GM23338 (cell line): ENCODE measurements at regions not wholly inside any gene's neighbourhood (a gene's known extent, or its start where the extent isn't known, plus 50 kb on each side); places are given as distances from the start of the nearest gene placed in this dataset.

Experiments
- ATAC-seq: fragments of 200-7000 bp; cut with Tn5 transposase; 3 replicates; pipeline ENCODE4 v1.9.1; 2020
- DNase-seq: peaks from one replicate; pipeline ENCODE4 v3.0.0-alpha.2; 2015; ENCODE audit warnings: low spot score
- H2AFZ ChIP-seq: fragments of 200-600 bp; sonication (generic); 2 replicates; pipeline ENCODE4 v1.8.0; 2016; ENCODE audit warnings: antibody characterized with exemption, mild to moderate bottlenecking, moderate library complexity
- H3F3A ChIP-seq: fragments of 200-600 bp; sonication (generic); replicated peaks from 2 replicates; pipeline ENCODE4 v1.8.0; 2017; ENCODE audit warnings: antibody characterized with exemption, mixed run types, low read depth
- H3K27ac ChIP-seq: fragments of 200-600 bp; sonication (generic); 2 replicates; pipeline ENCODE4 v1.6.1; 2016; ENCODE audit warnings: low read depth
- H3K27me3 ChIP-seq: fragments of 200-600 bp; sonication (generic); 2 replicates; pipeline ENCODE4 v1.8.0; 2016; ENCODE audit warnings: mild to moderate bottlenecking, mixed run types, moderate library complexity; ENCODE audit not compliant: insufficient read depth
- H3K36me3 ChIP-seq: fragments of 200-600 bp; sonication (generic); 2 replicates; pipeline ENCODE4 v1.8.0; 2016; ENCODE audit warnings: mild to moderate bottlenecking; ENCODE audit not compliant: insufficient read depth
- H3K4me1 ChIP-seq: fragments of 200-600 bp; sonication (generic); 2 replicates; pipeline ENCODE4 v1.8.0; 2016; ENCODE audit warnings: mild to moderate bottlenecking, moderate library complexity; ENCODE audit not compliant: insufficient read depth
- H3K4me2 ChIP-seq: fragments of 200-600 bp; sonication (generic); 2 replicates; pipeline ENCODE4 v1.7.1; 2017; ENCODE audit warnings: mixed run types
- H3K4me3 ChIP-seq: fragments of 200-600 bp; sonication (generic); 2 replicates; pipeline ENCODE4 v1.6.1; 2016; ENCODE audit warnings: mixed run types
- H3K79me2 ChIP-seq: fragments of 200-600 bp; sonication (generic); replicated peaks from 2 replicates; pipeline ENCODE4 v1.8.0; 2017; ENCODE audit warnings: mild to moderate bottlenecking; ENCODE audit not compliant: insufficient read depth
- H3K9me2 ChIP-seq: fragments of 200-600 bp; sonication (generic); 2 replicates; pipeline ENCODE4 v1.8.0; 2017; ENCODE audit not compliant: insufficient read depth
- H4K20me1 ChIP-seq: fragments of 200-600 bp; sonication (generic); replicated peaks from 2 replicates; pipeline ENCODE4 v1.8.0; 2017; ENCODE audit warnings: mild to moderate bottlenecking; ENCODE audit not compliant: insufficient read depth
- H3K27ac Mint-ChIP-seq: 2 replicates; pipeline ENCODE4 v1.8.0; 2020; ENCODE audit warnings: inconsistent platforms, mild to moderate bottlenecking, moderate library complexity, mixed read lengths
- H3K27me3 Mint-ChIP-seq: 3 replicates; pipeline ENCODE4 v1.8.0; 2022; ENCODE audit warnings: low read depth, mild to moderate bottlenecking, moderate library complexity, mixed read lengths, inconsistent platforms; ENCODE audit not compliant: insufficient read depth, poor library complexity
- H3K36me3 Mint-ChIP-seq: 3 replicates; pipeline ENCODE4 v1.8.0; 2021; ENCODE audit warnings: low read depth, mild to moderate bottlenecking, inconsistent platforms, moderate library complexity, mixed read lengths
- H3K4me1 Mint-ChIP-seq: 3 replicates; pipeline ENCODE4 v1.8.0; 2020; ENCODE audit warnings: mild to moderate bottlenecking, inconsistent platforms, mixed read lengths
- H3K4me3 Mint-ChIP-seq: 3 replicates; pipeline ENCODE4 v1.8.0; 2021; ENCODE audit warnings: moderate library complexity, mild to moderate bottlenecking, inconsistent platforms, mixed read lengths
- H3K9me3 Mint-ChIP-seq: 3 replicates; pipeline ENCODE4 v1.8.0; 2020; ENCODE audit warnings: moderate library complexity, mild to moderate bottlenecking, inconsistent platforms, mixed read lengths
- CREB1 ChIP-seq: fragments of 250-450 bp; sonication (Bioruptor Pico); IDR thresholded peaks from 2 replicates; pipeline ENCODE4 v1.5.0; 2020; ENCODE audit warnings: low read depth, mild to moderate bottlenecking, moderate library complexity
- EZH2 ChIP-seq: fragments of 200-600 bp; sonication (generic); IDR thresholded peaks from one replicate; pipeline ENCODE4 v1.8.0; 2017; ENCODE audit warnings: antibody characterized with exemption, mild to moderate bottlenecking, low read depth; ENCODE audit not compliant: unreplicated experiment
- JUNB ChIP-seq: IDR thresholded peaks from one replicate; pipeline ENCODE4 v1.6.1; 2016; ENCODE audit warnings: antibody characterized with exemption; ENCODE audit not compliant: unreplicated experiment
- STAT1 ChIP-seq: IDR thresholded peaks from one replicate; pipeline ENCODE4 v1.6.1; 2016; ENCODE audit warnings: antibody characterized with exemption; ENCODE audit not compliant: unreplicated experiment
- ZNF331 ChIP-seq: fragments of 250-450 bp; sonication (Bioruptor Pico); IDR thresholded peaks from 2 replicates; pipeline ENCODE4 v1.5.0; 2020; ENCODE audit warnings: low read depth, mild to moderate bottlenecking, moderate library complexity
- TF ChIP-seq, protein P1 (sequence below): IDR thresholded peaks from one replicate; pipeline ENCODE4 v1.6.1; 2018; ENCODE audit warnings: antibody characterized with exemption; ENCODE audit not compliant: unreplicated experiment
- TF ChIP-seq, protein P2 (sequence below), 2 experiments: fragments of 200-600 bp in 1 of 2; sonication (generic) in 1 of 2; conservative IDR thresholded peaks; 2 replicates each; pipeline versions ENCODE4 v1.5.1 to v1.6.1; 2016 to 2017; ENCODE audit warnings: antibody characterized with exemption in 2 of 2, low read depth in 2 of 2, mild to moderate bottlenecking in 2 of 2, moderate library complexity in 1 of 2
- TF ChIP-seq, protein P3 (sequence below): IDR thresholded peaks from 2 replicates; pipeline ENCODE4 v1.6.1; 2016; ENCODE audit warnings: antibody characterized with exemption
- TF ChIP-seq, protein P4 (sequence below): fragments of 250-450 bp; sonication (Bioruptor Pico); IDR thresholded peaks from 2 replicates; pipeline ENCODE4 v1.5.0; 2020; ENCODE audit warnings: mild to moderate bottlenecking, moderate library complexity

DNA sequence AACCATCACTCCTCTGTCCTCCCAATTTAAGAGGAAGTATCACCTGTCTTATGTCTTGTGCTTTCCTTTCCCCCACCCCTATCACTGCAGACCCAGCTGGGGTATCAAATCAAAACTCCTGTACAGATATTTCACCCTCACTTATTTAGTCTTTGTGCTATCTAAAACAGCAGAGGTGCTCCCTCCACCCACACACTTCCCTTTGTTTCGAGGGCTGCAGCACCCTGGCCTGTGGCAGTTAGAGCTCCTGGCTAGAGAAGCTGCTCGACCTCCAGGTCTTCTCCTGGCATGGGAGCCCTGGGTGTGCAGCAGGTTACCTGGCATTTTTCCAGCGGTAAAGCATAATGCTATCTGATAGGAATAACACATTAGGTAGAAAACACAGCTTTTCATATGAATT, 181.4 kb upstream of the BCL6 start (continued):
- TF ChIP-seq EZH2 (no peak), ZNF331 (CRISPR knock-in tag) (no peak), JUNB (no peak), CREB1 (CRISPR knock-in tag) (no peak)
- TF ChIP-seq, protein P1, sequence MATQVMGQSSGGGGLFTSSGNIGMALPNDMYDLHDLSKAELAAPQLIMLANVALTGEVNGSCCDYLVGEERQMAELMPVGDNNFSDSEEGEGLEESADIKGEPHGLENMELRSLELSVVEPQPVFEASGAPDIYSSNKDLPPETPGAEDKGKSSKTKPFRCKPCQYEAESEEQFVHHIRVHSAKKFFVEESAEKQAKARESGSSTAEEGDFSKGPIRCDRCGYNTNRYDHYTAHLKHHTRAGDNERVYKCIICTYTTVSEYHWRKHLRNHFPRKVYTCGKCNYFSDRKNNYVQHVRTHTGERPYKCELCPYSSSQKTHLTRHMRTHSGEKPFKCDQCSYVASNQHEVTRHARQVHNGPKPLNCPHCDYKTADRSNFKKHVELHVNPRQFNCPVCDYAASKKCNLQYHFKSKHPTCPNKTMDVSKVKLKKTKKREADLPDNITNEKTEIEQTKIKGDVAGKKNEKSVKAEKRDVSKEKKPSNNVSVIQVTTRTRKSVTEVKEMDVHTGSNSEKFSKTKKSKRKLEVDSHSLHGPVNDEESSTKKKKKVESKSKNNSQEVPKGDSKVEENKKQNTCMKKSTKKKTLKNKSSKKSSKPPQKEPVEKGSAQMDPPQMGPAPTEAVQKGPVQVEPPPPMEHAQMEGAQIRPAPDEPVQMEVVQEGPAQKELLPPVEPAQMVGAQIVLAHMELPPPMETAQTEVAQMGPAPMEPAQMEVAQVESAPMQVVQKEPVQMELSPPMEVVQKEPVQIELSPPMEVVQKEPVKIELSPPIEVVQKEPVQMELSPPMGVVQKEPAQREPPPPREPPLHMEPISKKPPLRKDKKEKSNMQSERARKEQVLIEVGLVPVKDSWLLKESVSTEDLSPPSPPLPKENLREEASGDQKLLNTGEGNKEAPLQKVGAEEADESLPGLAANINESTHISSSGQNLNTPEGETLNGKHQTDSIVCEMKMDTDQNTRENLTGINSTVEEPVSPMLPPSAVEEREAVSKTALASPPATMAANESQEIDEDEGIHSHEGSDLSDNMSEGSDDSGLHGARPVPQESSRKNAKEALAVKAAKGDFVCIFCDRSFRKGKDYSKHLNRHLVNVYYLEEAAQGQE, result no peak
- TF ChIP-seq, protein P2, sequence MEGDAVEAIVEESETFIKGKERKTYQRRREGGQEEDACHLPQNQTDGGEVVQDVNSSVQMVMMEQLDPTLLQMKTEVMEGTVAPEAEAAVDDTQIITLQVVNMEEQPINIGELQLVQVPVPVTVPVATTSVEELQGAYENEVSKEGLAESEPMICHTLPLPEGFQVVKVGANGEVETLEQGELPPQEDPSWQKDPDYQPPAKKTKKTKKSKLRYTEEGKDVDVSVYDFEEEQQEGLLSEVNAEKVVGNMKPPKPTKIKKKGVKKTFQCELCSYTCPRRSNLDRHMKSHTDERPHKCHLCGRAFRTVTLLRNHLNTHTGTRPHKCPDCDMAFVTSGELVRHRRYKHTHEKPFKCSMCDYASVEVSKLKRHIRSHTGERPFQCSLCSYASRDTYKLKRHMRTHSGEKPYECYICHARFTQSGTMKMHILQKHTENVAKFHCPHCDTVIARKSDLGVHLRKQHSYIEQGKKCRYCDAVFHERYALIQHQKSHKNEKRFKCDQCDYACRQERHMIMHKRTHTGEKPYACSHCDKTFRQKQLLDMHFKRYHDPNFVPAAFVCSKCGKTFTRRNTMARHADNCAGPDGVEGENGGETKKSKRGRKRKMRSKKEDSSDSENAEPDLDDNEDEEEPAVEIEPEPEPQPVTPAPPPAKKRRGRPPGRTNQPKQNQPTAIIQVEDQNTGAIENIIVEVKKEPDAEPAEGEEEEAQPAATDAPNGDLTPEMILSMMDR (conservative IDR thresholded peaks at IDR 0.05; ENCODE audit: low read depth in 2 of 2), result no peak
- TF ChIP-seq, protein P3, sequence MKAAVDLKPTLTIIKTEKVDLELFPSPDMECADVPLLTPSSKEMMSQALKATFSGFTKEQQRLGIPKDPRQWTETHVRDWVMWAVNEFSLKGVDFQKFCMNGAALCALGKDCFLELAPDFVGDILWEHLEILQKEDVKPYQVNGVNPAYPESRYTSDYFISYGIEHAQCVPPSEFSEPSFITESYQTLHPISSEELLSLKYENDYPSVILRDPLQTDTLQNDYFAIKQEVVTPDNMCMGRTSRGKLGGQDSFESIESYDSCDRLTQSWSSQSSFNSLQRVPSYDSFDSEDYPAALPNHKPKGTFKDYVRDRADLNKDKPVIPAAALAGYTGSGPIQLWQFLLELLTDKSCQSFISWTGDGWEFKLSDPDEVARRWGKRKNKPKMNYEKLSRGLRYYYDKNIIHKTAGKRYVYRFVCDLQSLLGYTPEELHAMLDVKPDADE, result no peak

DNA sequence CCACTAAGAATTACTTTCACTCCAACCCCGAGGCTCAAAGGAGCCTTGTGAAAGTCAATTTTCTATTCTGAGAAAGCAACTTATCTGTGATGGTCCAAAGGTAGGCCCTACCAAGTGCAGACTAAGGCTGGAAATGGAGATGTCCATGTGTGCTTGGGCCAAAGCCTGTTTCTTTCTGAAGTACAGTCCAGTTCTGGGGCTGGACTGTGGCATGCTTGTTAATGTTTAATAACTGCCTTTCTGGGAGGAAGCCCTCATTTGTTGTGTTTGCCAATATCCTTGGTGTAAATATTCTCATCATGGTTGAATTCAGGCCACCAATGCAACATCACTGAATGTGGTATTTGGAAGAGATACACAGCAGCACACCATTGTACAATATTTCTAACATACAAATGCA, 182.3 kb upstream of the BCL6 start:
- peaks cover 17% of the 10 kb centered on the region; the same call in 2 of the 3 replicates for H3K36me3 Mint-ChIP-seq
- Histone ChIP-seq H3K79me2 (no peaks in the 10 kb centered on the region), H3F3A (no peaks in the 10 kb centered on the region), H3K4me1 (no peaks in the 10 kb centered on the region), H2AFZ (no peak overlapping the region), H3K4me2 (no peak overlapping the region), H4K20me1 (no peaks in the 10 kb centered on the region), H3K4me3 (no peak overlapping the region), H3K27ac (no peak overlapping the region), H3K36me3 (peaks cover 8% of the 10 kb centered on the region; the same call in 1 of the 2 replicates), H3K27me3 (no peaks in the 10 kb centered on the region), H3K9me2 (peaks cover 3% of the 10 kb centered on the region)
- no peaks in the 10 kb centered on the region for H3K4me1 Mint-ChIP-seq
- DNase-seq (no peak), ATAC-seq (no peak)
- no peaks in the 10 kb centered on the region for H3K27me3 Mint-ChIP-seq
- no peak overlapping the region for H3K27ac Mint-ChIP-seq
- H3K9me3 Mint-ChIP-seq, result peaks cover 17% of the 10 kb centered on the region
- no peak overlapping the region for H3K4me3 Mint-ChIP-seq
- TF ChIP-seq, protein P3, result no peak
- TF ChIP-seq CREB1 (CRISPR knock-in tag), result no peak
- TF ChIP-seq, protein P4, sequence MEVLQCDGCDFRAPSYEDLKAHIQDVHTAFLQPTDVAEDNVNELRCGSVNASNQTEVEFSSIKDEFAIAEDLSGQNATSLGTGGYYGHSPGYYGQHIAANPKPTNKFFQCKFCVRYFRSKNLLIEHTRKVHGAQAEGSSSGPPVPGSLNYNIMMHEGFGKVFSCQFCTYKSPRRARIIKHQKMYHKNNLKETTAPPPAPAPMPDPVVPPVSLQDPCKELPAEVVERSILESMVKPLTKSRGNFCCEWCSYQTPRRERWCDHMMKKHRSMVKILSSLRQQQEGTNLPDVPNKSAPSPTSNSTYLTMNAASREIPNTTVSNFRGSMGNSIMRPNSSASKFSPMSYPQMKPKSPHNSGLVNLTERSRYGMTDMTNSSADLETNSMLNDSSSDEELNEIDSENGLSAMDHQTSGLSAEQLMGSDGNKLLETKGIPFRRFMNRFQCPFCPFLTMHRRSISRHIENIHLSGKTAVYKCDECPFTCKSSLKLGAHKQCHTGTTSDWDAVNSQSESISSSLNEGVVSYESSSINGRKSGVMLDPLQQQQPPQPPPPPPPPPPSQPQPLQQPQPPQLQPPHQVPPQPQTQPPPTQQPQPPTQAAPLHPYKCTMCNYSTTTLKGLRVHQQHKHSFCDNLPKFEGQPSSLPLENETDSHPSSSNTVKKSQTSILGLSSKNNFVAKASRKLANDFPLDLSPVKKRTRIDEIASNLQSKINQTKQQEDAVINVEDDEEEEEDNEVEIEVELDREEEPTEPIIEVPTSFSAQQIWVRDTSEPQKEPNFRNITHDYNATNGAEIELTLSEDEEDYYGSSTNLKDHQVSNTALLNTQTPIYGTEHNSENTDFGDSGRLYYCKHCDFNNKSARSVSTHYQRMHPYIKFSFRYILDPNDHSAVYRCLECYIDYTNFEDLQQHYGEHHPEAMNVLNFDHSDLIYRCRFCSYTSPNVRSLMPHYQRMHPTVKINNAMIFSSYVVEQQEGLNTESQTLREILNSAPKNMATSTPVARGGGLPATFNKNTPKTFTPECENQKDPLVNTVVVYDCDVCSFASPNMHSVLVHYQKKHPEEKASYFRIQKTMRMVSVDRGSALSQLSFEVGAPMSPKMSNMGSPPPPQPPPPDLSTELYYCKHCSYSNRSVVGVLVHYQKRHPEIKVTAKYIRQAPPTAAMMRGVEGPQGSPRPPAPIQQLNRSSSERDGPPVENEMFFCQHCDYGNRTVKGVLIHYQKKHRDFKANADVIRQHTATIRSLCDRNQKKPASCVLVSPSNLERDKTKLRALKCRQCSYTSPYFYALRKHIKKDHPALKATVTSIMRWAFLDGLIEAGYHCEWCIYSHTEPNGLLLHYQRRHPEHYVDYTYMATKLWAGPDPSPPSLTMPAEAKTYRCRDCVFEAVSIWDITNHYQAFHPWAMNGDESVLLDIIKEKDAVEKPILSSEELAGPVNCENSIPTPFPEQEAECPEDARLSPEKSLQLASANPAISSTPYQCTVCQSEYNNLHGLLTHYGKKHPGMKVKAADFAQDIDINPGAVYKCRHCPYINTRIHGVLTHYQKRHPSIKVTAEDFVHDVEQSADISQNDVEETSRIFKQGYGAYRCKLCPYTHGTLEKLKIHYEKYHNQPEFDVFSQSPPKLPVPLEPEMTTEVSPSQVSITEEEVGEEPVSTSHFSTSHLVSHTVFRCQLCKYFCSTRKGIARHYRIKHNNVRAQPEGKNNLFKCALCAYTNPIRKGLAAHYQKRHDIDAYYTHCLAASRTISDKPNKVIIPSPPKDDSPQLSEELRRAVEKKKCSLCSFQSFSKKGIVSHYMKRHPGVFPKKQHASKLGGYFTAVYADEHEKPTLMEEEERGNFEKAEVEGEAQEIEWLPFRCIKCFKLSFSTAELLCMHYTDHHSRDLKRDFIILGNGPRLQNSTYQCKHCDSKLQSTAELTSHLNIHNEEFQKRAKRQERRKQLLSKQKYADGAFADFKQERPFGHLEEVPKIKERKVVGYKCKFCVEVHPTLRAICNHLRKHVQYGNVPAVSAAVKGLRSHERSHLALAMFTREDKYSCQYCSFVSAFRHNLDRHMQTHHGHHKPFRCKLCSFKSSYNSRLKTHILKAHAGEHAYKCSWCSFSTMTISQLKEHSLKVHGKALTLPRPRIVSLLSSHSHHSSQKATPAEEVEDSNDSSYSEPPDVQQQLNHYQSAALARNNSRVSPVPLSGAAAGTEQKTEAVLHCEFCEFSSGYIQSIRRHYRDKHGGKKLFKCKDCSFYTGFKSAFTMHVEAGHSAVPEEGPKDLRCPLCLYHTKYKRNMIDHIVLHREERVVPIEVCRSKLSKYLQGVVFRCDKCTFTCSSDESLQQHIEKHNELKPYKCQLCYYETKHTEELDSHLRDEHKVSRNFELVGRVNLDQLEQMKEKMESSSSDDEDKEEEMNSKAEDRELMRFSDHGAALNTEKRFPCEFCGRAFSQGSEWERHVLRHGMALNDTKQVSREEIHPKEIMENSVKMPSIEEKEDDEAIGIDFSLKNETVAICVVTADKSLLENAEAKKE (CRISPR knock-in tag), result no peak
- no peak for TF ChIP-seq STAT1
- TF ChIP-seq EZH2, result no peak
- no peak for TF ChIP-seq JUNB
